Activated T-cell treated with anti-CD3 and anti-CD28 coated beads, Interleukin-2, amount 50 U/mL, for 48 hours (primary cell): ENCODE measurements at regions not wholly inside any gene's neighbourhood (a gene's known extent, or its start where the extent isn't known, plus 50 kb on each side); places are given as distances from the start of the nearest gene placed in this dataset.

Experiments used
- DNase-seq, 2 experiments: peaks; one replicate each; pipeline ENCODE4 v3.0.0-alpha.2; 2020

DNA sequence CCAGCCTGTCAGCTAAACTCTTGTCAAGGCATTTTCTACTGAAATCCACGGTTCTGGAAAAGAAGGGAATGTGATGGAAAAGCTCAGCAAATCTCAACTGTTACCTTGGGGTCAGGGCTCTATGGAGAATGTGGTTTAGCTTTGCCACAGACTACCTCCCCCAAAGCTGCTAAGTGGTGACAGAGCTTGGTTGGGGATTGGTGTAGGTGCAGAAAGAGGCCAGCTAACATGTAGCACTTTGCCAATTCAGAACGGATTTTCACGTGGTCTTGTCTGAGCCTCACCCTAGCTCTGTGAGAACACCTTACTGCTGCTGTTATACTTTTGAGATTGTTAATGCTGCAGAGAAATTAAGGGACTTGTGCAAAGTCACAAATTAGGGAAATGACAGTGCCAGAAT is 331.1 kb downstream of the RND3 start:
- no peak for DNase-seq

DNA sequence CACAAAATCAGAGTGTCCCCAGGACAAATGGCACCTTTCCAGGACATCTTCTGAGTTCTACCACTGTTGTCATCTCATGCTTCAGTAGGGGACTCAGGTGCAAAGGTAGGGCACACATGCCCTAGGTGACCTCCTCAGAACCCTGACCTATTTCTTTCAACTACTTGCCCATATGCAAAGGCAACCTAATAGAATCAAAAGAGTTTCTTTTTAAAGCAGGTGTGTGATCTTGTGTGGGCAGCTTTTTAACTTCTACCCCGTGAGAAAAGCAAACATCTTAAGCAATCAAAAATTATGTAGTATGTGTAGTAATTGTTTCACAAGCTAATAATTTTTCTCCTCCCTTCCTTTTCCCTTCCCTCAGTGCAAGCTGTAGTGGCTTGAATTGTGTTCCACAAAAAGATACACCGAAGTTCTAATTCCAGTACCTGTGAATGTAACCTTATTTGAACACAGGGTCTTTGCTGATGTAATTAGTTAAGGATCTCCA is 333.1 kb downstream of the RND3 start:
- DNase-seq: no peak

DNA sequence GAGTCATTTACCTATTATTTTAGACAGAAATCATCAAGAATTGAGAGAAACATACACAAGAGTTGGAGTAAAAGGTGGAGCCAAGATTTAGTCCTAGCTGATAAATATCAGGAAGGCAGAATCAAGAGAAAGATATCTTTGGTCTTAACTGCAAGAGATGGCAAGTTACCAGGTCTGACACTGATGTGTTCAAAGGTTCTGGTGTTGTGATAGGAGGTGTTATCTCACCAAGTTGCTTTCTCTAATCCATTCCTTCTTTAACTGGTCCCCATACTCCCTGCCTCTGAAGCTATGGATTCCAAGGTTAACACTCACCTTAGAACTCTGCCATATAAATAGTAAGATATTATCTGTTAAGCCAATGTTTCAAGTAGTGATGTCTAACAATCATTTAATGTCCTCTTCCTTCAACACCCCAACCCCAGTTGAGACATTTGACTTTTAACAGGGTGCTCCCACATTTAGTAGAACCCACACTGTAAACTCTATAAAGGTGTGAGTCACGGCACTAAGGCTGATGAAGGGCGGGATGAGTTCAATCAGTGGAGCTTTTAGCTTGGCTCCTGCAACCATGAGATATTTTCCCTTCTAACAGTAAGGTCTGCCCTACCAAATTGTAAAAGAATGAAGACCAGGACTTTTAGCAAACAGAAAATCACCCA is 333.7 kb downstream of the RND3 start:
- DNase-seq: no peak

DNA sequence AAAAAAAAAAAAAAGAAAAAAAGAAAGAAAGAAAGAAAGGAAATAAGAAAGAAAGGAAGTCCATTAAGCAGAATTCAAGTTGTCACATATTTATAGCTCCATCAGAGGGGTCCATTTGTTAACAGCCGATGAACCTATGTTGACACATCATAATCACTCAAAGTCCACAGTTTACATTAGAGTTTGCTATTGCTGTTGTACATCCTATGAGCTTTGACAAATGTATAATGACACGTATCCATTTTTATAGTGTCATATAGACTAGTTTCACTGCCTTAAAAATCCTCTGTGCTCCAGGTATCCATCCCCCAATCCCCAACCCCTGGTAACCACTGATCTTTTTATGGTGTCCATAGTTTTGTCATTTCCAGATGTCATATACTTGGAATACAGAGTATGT is 335.2 kb downstream of the RND3 start:
- DNase-seq: no peak

DNA sequence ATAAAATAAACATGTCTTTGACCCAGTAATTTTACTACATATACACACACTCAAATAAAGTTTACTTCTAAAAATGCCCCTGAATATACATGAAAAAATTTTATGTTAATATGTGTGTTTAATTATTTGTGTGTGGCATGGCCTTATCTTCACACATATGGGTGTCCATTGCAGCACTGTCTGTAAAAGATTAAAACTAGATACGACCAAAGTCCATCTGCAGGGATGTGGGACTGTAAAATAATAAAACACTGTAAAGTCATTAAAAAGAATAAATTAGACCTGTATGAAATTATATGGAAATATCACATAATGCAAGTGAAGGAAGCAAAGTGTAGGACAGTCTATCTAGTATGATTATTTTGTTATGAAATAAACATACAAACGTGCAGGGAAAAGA is 337.3 kb downstream of the RND3 start:
- no peak for DNase-seq

DNA sequence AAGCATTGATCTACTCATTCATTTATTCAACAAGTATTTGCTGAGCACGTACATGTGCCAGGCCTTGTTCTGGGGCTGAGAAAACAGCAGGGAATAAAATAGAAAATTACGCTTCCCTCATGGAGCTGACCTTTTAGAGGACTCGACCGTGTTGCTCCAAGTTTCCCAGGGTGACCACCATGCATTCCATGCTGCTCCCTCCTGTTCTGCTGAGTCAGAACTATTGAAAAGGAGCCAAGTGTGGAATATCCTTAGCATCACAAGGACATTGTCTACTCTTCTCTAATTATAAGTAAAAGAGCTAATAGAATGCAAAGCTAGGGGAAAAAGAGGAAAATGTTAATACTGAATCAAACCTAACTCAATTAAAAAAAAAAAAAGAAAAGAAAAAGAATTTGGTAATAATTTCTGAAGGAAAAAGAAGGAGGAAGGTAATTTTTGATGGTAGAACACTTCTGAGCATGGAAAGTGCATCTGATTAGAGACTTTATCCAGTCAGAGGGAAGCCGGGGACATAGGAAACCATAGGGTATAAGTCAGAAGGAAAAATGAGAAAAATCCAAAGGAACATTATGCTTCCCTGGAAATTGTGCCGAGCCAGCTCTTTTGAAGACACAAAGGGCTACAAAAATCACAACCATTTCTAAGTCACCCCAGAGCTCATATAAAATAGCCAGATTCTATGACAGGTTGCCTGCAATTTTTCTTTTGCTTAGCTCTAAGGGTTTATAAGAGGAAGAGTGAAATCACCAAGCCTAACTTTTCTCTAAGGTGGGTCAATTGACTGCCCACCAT is 339.4 kb downstream of the RND3 start:
- no peak for DNase-seq

DNA sequence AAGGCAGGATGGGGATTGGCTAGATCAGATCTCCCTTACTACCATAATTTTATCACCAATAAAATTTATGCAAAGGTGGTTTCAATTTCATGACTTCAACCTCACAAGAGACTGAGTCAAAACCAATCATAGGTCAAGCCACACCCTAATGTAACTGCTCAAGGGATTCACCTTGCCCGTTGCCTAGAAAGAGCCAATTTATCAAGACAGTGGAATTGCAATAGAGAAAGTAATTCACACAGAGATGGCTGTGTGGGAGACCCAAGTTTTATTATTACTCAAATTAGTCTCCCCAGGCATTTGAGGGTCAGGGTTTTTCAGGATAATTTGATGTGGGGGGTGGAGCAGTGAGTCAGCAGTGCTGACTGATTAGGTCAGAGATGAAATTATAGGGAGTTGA is 340.6 kb downstream of the RND3 start:
- DNase-seq: no peak

DNA sequence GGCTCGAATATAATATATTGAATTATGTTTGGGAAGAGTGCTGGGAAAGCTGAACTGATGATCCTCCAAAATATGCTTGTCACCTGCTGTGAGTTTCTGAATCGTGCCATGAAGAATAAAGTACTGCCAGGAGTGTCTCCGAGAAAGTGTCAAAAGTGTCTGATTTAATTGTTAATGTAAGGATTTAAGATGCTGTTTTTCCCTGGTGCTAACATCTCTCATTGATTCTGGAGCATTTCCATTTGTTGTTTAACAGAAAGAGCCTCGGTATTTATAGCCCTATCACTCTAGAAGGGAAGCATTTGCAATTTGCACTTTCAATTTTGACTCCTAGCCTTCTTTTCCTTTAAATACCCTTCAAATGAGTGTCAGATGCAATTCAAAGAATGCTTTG is 342.2 kb downstream of the RND3 start:
- DNase-seq: no peak

DNA sequence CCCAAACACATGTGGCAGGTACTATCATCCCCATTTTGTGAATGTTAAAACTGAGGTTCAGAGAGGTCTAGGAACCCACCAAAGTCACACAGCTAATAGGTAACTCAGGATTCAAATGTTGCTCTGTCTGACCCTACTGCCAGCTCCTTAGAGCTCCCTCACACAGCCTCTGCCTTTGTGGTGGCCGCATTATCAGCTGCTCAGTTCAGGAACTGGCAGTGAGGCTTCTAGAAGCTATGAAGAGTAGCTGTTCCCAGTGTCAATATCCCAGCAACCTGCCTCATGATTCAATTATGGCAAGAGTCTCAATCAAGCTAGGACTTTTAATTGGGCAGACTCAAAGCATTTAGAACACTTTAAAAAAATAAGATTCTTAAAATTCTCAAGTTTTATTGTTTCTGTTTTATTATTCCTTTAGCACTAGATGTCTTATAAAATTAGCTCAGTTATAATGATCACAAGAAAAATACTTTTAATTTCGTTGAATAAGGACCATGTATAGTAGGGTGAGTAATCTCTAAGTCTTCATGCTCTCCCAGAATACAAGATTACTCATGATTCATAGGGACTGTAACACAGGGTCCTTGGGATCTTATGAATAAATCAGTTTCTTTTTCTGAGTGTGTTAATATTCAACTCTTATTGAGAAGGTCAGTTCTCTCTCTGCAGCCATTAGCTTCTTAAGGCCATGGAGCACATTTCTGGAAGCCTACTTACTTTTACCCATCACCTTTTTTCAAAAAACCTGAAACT is 342.7 kb downstream of the RND3 start:
- no peak for DNase-seq

DNA sequence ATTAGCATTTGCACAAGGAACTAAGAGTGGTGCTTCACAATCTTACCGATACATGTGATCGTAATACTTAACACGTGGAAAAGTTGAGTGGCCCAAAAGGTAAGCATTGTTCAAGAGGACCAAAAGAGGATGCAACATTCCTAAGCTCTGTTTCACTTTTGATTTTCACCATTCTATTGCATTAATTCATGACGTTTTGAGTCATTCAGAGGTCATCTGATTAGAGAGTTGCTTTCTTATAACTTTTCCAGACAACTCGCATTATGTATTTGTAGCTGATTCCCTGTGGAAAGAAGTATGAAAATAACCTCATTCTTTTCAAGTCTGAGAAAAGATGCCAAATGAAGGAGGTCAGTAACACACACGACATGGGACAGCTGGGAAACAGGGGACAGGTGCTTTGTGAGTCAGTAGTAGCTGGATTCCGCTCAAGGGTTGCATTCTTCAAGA is 344.4 kb downstream of the RND3 start:
- no peak for DNase-seq

DNA sequence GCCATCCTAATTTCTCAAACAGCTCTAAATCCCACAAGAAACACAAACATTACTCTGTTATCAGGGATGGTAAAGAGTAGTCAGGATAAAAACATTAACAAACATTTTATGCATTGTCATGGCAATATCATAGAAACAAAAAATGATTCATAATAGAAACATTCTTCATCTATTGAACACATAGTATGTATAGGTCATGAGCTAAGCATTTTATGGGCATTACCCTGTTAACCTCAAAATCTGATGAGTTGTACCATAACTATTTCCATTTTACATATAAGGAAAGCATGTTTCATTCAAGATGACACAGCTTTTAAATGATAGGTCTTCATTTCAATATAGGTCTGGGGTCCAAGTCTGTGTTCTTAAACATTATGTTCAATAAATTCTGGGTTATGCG is 344.9 kb downstream of the RND3 start:
- no peak for DNase-seq

DNA sequence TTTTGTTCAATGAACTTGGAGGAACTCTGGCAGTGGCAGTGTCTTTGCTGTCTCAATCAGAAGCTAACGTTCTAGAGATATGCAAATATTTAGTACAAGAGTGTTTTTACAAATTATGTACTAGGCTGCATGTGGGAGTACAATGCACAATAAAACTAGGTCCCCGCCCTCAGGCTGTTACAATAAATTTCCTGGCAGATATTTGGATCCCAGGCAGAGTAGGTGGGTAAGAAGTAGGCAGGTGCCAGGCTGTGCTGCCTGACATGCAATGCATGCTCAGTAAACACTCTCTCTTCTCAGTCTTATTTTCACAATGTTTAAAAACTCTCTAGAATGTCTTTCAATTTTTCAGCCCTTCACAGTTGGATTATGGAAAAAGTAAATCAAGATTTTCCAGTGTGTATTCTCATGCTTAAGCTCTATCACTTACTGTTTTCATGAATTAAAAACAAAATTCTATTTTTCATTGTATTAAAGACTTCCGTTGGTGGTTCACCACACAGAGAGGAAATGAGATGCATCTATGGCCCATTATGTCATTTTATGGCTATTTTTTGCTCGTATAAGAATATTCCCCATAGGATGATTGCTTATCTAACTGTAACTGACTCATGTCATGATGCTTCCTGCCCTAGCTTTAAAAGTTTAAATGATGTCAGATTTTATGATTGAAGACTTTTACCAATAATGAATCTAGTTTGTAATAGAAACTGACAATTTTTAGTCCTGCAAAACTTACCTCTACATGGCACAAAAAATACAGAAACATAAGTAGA is 346.1 kb downstream of the RND3 start:
- DNase-seq: no peak

DNA sequence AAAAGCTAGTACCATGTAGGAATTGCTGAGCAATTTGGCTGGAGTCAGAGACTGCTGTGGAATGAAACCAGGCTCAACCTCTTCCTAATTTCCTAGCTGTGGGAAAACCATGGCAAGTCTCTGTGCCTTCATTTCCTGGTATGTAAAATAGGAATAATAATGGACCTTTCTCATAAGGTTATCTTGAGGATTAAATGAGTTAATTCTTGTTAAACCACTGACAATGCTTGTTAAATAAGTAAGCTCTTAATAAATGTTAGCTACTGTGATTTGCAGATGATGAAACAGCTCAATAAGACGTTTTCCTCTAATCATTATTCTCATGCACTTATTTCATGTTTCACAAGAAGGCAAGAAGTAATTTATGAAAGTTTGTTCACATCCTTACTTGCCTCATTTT is 346.7 kb downstream of the RND3 start:
- no peak for DNase-seq

DNA sequence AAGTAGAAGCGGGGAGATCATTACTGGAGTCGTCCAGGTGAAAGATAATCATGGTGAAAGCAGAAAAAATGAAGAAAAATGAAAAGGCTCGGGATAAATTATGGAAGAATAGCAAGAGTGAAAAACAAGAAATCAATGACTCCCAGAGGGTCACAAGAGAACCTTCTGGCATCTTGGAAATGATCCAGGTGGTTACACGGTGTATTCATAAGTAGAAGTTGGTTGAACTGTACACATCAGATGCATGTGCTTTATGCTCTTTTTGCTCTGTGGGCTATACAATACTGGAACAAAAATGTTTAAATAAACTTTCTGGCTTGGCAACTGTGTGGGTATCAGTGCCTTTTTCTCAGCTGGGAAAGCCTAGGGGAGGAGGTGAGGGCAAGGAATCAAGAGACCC is 348.9 kb downstream of the RND3 start:
- no peak for DNase-seq

DNA sequence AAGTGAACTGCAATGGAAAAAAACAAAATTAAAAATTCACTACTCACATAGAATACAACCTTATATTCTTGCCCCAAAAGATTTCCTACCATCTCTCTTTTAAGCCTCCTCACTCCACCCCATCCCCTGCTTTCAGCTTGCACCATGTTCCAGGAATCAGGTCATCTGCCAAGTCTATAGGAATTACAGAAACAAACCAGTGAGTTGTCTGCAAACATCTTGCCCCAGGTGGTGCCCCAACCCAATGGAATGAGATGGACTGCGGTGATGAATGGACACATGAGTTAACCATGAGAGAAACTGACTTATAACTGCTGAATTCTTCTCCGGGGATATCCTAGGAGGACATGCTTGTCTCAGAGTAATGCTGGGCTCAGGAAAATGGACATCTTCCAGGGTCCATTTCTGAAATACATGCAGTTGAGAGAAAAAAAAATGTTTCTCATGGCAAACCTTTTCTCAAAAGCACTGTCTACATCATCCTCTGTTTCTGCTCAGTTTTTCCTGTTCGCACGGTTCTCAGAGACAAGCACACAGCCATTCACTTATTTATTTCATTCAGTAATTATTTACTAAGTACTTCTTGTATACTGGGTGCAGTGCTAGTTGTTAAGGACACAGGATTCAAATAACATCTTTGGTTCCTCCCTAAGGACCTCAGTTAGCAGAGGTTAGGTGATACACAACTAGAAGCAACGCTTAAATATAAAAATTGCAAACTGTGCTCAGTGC is 350.0 kb downstream of the RND3 start:
- DNase-seq: no peak

DNA sequence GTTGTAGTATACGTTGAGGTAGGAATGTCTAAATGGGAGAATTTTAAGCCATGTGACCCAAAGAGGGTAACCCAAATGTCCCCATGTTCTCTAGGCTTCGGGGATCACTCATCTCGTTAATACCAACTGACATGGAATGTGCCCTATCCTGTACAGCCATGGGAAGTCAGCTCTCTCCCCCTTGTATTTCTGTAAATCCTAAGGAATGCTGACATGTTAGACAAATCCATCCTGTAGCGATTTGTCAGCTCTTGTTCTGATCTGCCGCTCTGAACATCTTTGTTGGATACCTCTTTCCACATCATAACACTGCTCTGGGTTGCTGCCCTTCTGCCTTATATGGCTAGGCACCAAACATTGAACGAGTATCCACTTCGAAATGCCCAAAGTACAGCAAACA is 350.6 kb downstream of the RND3 start:
- DNase-seq: no peak

DNA sequence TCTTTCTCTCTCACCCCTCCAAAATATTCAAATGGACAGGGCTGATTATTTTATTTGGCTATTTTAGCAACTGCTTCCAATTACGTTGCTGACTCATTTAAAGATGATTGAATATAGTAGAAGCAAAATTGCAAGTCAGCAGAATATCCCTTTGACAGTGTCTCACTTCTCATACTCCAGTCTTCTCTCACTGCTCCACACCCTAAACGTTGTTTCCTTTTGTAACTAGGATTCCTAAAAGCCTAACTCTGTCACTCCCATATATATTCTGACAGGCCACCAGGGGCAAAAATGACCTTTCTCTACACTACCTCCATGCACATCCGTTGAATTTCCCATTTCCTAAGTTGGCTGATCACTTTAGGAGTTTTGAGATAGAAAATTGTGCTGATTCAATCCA is 351.1 kb downstream of the RND3 start:
- no peak for DNase-seq

DNA sequence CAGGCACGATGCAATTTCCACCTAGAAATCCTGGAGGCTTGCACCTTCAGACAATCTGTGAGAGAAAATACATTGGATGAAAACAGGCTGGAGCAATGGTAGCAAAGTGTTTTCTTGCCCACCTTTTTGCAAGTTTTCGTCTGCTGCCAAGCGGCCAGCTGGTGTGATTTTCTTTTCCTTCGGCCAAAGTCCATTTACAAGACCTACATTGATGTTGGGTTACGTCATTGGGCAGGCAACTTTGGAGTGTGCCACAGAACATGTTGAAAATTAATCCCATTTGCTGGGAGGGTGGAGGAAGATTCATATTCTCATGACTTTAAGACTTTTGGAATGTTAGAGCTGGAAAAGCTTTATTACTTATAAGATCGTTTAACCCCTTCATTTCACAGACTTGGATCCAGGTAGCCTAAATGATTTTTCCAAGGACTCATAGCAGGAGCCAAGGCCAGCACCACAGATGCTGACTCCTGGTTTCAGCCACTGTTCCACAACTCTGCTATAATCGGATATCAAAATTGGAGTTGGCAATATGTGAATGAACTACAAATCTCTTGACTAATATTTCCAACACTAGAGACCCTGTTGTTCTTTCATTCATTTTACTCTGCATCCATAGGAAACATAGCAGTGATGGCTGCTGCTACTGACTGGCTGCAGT is 352.1 kb downstream of the RND3 start:
- no peak for DNase-seq

DNA sequence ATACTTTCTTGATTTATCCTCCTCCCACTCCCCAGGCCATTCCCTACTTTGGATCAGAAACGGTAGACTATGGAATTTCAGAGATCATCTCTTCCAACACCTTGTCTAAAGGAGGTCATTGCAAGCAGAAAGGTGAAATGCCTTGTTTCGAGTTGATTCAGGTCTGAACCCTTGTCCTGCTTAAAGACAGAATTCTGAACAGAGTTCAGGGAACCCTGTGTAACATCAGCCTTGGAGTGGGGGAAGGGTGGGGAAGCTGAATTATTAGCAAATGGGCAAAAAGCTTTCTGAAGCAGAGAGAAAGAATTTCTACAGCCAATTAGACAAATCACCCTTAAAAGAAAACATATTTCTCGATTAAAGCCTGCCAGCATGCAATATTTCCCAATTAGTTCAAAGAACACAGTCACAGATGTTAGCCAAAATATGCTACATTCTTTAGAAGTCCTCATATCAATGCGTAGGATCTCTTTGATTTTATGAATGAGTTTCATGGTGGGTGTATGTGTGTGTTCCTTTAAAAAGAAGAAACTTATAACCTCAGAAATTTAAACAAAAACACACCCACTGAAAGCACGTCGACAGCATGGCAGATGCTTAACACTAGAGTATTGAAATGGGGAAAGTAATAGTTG is 353.1 kb downstream of the RND3 start:
- DNase-seq: no peak

DNA sequence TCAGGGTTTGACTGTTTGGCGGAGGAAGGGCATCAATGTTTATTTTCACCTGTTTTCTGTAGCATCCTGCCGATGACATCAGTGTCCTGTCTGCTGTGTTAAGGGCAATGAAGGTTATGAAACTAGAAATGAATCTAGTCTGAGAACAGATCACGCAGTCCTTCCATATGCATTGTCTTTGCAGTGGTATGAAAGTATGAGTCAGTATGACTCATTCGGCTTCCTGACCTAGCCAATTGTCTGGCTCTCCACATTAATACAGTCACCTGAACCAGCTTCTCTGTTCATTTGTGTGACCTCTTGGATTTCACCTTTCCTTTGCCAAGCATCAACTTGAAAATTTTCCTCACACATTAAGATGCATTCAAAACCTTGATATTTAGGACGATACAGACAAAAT is 353.8 kb downstream of the RND3 start:
- DNase-seq: no peak

DNA sequence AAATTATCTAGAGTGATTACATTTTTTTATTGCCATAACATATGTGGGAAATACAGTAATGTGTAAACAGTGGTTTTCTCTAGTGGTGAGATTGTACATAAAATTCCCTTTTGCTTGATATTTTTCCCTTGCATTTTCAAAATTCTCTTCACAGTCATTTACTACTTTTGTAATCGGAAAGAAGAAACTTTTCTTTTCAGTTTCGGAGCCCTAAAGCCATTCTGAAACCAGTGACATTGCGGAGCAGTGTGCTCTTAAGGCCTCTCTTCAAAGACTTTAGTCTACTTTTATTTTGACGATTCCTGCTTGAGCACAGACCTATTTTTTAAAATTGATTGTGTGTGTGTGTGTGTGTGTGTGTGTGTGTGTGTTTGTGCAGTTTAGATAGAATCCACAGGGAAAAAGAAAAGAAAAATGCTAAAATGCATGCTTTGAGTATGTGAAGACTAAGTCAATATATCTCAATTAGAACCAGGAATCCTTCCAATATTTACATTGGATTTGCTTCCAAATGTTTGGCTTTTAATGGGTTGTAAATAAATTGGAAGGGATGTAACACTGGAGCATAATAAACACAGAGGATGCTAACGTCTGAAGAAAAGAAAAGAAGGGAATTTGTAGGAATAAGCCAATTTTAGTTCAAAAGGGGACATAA is 357.4 kb downstream of the RND3 start:
- DNase-seq: no peak
